Vagina (tissue), 2 donors: ENCODE measurements at regions not wholly inside any gene's neighbourhood (a gene's known extent, or its start where the extent isn't known, plus 50 kb on each side); places are given as distances from the start of the nearest gene placed in this dataset.
"Not testable (repeated sequence)": the region's sequence is repeated elsewhere in the genome, so short reads cannot be mapped to it uniquely, and the experiment has no call there.

Source experiments
- DNase-seq, 2 donors: peaks; one replicate each; pipeline ENCODE4 v3.0.0-alpha.2; 2017; ENCODE audit errors: extremely low spot score in 2 of 2
- H3K27ac ChIP-seq: fragments of 200-600 bp; sonication (generic); one replicate; pipeline ENCODE4 v1.5.1; 2019
- H3K27me3 ChIP-seq: fragments of 200-600 bp; sonication (generic); one replicate; pipeline ENCODE4 v1.5.1; 2019
- H3K36me3 ChIP-seq, 2 donors: fragments of 200-600 bp; sonication (generic); one replicate each; pipeline ENCODE4 v1.5.1; 2017 to 2019
- H3K4me1 ChIP-seq: fragments of 200-600 bp; sonication (generic); one replicate; pipeline ENCODE4 v1.5.1; 2019
- H3K4me3 ChIP-seq, 2 donors: fragments of 200-600 bp; sonication (generic); 1 replicate in 1 of 2; 2 replicates in 1 of 2; pipeline ENCODE4 v1.5.1; 2016 to 2019
- H3K9me3 ChIP-seq: fragments of 200-600 bp; sonication (generic); one replicate; pipeline ENCODE4 v1.5.1; 2019
- POLR2A ChIP-seq, 2 donors: fragments of 450-650 bp; IDR thresholded peaks; one replicate each; pipeline ENCODE4 v1.6.1; 2017; ENCODE audit warnings: antibody characterized with exemption in 2 of 2, mild to moderate bottlenecking in 2 of 2, moderate library complexity in 2 of 2
- POLR2AphosphoS5 ChIP-seq, 2 donors: sonication (generic); formaldehyde crosslinking; IDR thresholded peaks; one replicate each; pipeline ENCODE4 v1.9.0; 2017; ENCODE audit warnings: antibody characterized with exemption in 2 of 2, mild to moderate bottlenecking in 2 of 2, low read depth in 1 of 2; ENCODE audit not compliant: insufficient read depth in 1 of 2
- intact Hi-C: fragments of 100-400 bp; cut with DNase I; formaldehyde crosslinking; loops from one replicate; pipeline ENCODE4 v1.15.1; 2023
- TF ChIP-seq, protein P1 (sequence below), 3 experiments: fragments of 450-650 bp in 2 of 3; fragments of 200-600 bp in 1 of 3; sonication (generic) in 1 of 3; IDR thresholded peaks; one replicate each; pipeline ENCODE4 v1.5.1; 2017 to 2019; ENCODE audit warnings: antibody characterized with exemption in 3 of 3, mild to moderate bottlenecking in 2 of 3, moderate library complexity in 2 of 3

DNA sequence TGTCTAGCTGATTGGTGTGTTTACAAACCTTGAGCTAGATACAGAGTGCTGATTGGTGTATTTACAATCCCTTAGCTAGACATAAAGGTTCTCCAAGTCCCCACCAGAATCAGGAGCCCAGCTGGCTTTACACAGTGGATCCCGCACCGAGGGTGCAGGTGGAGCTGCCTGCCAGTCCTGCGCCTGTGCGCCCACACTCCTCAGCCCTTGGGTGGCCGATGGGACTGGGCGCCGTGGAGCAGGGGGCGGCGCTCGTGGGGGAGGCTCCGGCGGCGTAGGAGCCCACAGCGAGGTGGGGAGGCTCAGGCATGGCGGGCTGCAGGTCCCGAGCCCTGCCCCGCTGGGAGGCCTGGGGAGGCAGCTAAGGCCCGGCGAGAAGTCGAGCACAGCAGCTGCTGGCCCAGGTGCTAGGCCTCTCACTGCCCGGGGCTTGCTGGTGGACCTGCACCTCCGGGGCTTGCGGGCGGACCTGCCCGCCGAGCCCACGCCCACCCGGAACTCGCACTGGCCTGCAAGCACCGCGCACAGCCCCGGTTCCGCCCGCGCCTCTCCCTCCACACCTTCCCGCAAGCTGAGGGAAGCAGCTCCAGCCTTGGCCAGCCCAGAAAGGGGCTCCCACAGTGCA lies 51.0 kb upstream of the CDYL start:
- H3K4me1 ChIP-seq, intact Hi-C loops, H3K27ac ChIP-seq, H3K36me3 ChIP-seq, DNase-seq, H3K9me3 ChIP-seq, H3K27me3 ChIP-seq, H3K4me3 ChIP-seq: not testable (repeated sequence)

- H3K9me3 ChIP-seq, intact Hi-C loops, H3K4me3 ChIP-seq, H3K4me1 ChIP-seq, H3K27ac ChIP-seq, H3K27me3 ChIP-seq, H3K36me3 ChIP-seq, DNase-seq: not testable (repeated sequence)
Measured at GRCh38 chr6:4724727-4725126, 51.5 kb upstream of the CDYL start.

DNA sequence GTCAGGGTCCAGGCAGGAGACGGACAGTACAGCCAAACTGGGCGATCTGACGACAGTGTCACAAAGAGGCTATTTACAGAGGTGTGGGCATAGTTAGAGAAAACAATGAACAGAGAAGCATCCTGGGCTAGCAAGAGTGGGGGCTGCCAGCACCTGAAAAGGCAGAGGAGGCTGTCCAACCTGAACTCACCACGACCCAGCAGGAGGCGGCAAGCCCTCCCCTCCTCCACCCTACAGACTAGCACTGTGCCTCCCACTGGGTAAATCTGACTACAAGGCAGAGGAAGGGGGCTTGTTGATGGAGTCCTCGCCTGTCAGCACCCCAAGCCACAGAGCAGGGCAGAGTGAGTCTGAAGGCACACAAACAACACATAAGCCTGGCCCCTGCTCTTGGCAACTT lies 52.8 kb upstream of the CDYL start:
- Histone ChIP-seq H3K27ac (no peak overlapping the region), H3K4me3 (no peak overlapping the region), H3K9me3 (no peaks in the 10 kb centered on the region), H3K27me3 (no peaks in the 10 kb centered on the region), H3K4me1 (no peaks in the 10 kb centered on the region), H3K36me3 (no peaks in the 10 kb centered on the region)
- intact Hi-C loops: no loop called here
- DNase-seq: no peak
- TF ChIP-seq, protein P1, sequence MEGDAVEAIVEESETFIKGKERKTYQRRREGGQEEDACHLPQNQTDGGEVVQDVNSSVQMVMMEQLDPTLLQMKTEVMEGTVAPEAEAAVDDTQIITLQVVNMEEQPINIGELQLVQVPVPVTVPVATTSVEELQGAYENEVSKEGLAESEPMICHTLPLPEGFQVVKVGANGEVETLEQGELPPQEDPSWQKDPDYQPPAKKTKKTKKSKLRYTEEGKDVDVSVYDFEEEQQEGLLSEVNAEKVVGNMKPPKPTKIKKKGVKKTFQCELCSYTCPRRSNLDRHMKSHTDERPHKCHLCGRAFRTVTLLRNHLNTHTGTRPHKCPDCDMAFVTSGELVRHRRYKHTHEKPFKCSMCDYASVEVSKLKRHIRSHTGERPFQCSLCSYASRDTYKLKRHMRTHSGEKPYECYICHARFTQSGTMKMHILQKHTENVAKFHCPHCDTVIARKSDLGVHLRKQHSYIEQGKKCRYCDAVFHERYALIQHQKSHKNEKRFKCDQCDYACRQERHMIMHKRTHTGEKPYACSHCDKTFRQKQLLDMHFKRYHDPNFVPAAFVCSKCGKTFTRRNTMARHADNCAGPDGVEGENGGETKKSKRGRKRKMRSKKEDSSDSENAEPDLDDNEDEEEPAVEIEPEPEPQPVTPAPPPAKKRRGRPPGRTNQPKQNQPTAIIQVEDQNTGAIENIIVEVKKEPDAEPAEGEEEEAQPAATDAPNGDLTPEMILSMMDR (IDR thresholded peaks at IDR 0.05): no peak
- no peak for TF ChIP-seq POLR2AphosphoS5 (IDR thresholded peaks at IDR 0.05; ENCODE audit: insufficient read depth in 1 of 2, low read depth in 1 of 2)

DNA sequence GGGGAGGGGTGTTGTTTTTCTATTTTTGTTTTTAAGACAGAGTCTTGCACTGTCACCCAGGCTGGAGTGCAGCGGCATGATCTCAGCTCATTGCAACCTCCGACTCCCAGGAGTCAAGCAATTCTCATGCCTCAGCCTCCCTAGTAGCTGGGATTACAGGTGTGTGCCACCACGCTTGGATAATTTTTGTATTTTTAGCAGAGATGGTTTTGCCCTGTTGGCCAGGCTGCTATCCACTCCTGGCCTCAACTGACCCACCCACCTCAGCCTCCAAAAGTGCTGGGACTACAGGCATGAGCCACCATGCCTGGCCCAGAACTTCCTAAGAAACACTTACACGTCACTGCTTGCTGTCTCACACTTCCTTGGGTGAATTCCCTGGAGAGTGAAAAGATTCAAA lies 54.8 kb upstream of the CDYL start:
- intact Hi-C loops, H3K9me3 ChIP-seq, H3K27me3 ChIP-seq, H3K4me1 ChIP-seq, H3K4me3 ChIP-seq, DNase-seq, H3K27ac ChIP-seq, H3K36me3 ChIP-seq: not testable (repeated sequence)

DNA sequence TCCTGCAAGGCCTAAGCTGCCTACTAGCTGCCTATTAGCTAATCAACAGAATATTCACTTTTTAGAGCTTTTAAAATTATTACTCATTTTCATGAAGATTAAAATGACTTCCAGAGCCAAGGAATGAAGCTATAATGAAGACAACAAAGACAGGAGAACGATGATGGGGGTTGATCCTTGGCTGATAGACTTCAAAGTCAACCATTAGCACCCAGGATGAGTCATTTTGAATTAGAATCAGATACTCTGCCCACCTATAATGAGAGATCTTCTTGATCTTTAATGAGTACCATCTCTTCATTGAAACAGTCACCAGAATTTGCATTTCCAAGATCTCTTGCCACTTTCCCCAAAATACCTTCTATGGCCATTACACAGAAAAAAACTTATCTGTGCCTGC lies 56.7 kb upstream of the CDYL start:
- no peak overlapping the region for H3K27ac ChIP-seq
- no peaks in the 10 kb centered on the region for H3K9me3 ChIP-seq
- TF ChIP-seq POLR2AphosphoS5 (IDR thresholded peaks at IDR 0.05; ENCODE audit: insufficient read depth in 1 of 2, low read depth in 1 of 2): no peak
- TF ChIP-seq, protein P1 (IDR thresholded peaks at IDR 0.05): no peak
- no peak for TF ChIP-seq POLR2A (IDR thresholded peaks at IDR 0.05)
- H3K36me3 ChIP-seq: no peaks in the 10 kb centered on the region
- no peak overlapping the region for H3K4me3 ChIP-seq
- H3K27me3 ChIP-seq: no peaks in the 10 kb centered on the region
- DNase-seq: no peak
- intact Hi-C loops: no loop called here
- no peaks in the 10 kb centered on the region for H3K4me1 ChIP-seq

GRCh38 chr6:4717856-4718255 lies 58.3 kb upstream of the CDYL start:
- intact Hi-C loops: no loop called here
- Histone ChIP-seq H3K36me3 (no peaks in the 10 kb centered on the region), H3K4me1 (no peaks in the 10 kb centered on the region), H3K9me3 (no peaks in the 10 kb centered on the region), H3K27me3 (no peaks in the 10 kb centered on the region), H3K27ac (no peak overlapping the region), H3K4me3 (no peak overlapping the region)
- DNase-seq: no peak
- no peak for TF ChIP-seq POLR2A (IDR thresholded peaks at IDR 0.05)
- TF ChIP-seq POLR2AphosphoS5 (IDR thresholded peaks at IDR 0.05; ENCODE audit: insufficient read depth in 1 of 2, low read depth in 1 of 2): no peak
- TF ChIP-seq, protein P1 (IDR thresholded peaks at IDR 0.05): no peak

GRCh38 chr6:4717124-4717523 lies 59.1 kb upstream of the CDYL start:
- intact Hi-C loops: no loop called here
- no peaks in the 10 kb centered on the region for H3K9me3 ChIP-seq
- no peaks in the 10 kb centered on the region for H3K36me3 ChIP-seq
- no peaks in the 10 kb centered on the region for H3K27me3 ChIP-seq
- no peaks in the 10 kb centered on the region for H3K4me1 ChIP-seq
- no peak overlapping the region for H3K27ac ChIP-seq
- no peak for DNase-seq
- no peak for TF ChIP-seq POLR2AphosphoS5 (IDR thresholded peaks at IDR 0.05; ENCODE audit: insufficient read depth in 1 of 2, low read depth in 1 of 2)
- TF ChIP-seq, protein P1 (IDR thresholded peaks at IDR 0.05): no peak
- TF ChIP-seq POLR2A (IDR thresholded peaks at IDR 0.05): no peak
- H3K4me3 ChIP-seq: no peak overlapping the region
